Muscle of leg (tissue), 3 donors: ENCODE measurements at regions not wholly inside any gene's neighbourhood (a gene's known extent, or its start where the extent isn't known, plus 50 kb on each side); places are given as distances from the start of the nearest gene placed in this dataset.

Experiments
- DNase-seq: peaks from one replicate; pipeline ENCODE4 v3.0.0; 2013
- H3K27ac ChIP-seq: one replicate; pipeline ENCODE4 v1.5.1; 2013; ENCODE audit warnings: mild to moderate bottlenecking, low read length, control low read depth
- H3K27me3 ChIP-seq: one replicate; pipeline ENCODE4 v1.6.1; 2013; ENCODE audit warnings: low read length; ENCODE audit not compliant: control insufficient read depth, insufficient read depth
- H3K36me3 ChIP-seq: one replicate; pipeline ENCODE4 v1.6.1; 2013; ENCODE audit warnings: low read length; ENCODE audit not compliant: control insufficient read depth, insufficient read depth
- H3K4me1 ChIP-seq: one replicate; pipeline ENCODE4 v1.6.1; 2013; ENCODE audit warnings: low read length; ENCODE audit not compliant: control insufficient read depth, insufficient read depth
- H3K4me3 ChIP-seq: one replicate; pipeline ENCODE4 v1.5.1; 2013; ENCODE audit warnings: low read length, control low read depth
- H3K9me3 ChIP-seq: replicated peaks from 2 replicates; pipeline ENCODE4 v1.6.1; 2013; ENCODE audit warnings: low read depth, low read length; ENCODE audit not compliant: control insufficient read depth
- WGBS: methylation state at CpG from one replicate; pipeline ENCODE4 v1.1.5; 2013; ENCODE audit warnings: missing lambda C conversion rate; ENCODE audit not compliant: insufficient coverage; 5-methylcytosine and 5-hydroxymethylcytosine counted together

DNA sequence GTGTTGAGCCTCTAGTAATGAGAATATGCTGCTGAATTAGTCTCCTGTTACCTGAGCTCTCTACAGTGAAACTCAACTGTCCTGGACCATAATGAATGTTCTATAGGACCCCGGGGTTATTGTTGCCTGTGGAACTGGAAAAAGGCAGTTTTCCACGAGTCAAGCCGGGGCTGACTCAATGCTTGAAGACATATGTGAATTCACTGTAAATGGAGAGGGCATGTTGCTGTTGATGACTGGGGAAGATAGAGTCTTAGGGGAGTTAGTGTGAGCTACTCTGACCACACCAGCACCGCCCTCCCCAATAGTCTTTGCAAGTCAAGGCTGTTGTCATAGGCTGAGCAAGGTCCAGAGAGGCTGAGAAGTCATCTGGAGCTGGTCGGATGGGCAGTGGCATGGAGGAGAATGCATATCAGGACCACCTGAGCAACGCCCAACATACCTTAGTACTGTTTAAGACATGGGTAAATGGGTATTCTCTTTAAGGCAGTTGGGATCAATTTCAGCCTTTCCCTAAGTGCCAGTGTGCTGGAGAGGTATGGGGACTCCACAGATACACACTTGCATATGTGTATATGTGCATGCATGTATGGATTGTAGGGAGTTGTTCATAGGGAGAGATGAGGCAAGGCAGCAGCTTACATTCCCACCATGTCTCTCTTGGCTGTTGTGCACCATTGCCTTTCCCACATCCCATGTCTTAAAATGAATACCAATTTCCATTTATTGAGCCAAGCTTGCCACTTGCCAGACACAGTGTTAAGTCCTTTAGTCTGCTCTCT lies 230.1 kb upstream of the NAV2 start:
- no peaks in the 10 kb centered on the region for H3K36me3 ChIP-seq
- WGBS, result 94% methylated on average over 2 of the region's 6 CpGs
- H3K4me3 ChIP-seq, result no peak overlapping the region
- peaks cover 14% of the 10 kb centered on the region for H3K27me3 ChIP-seq
- no peak for DNase-seq
- no peaks in the 10 kb centered on the region for H3K4me1 ChIP-seq
- H3K27ac ChIP-seq, result no peak overlapping the region
- no peaks in the 10 kb centered on the region for H3K9me3 ChIP-seq

DNA sequence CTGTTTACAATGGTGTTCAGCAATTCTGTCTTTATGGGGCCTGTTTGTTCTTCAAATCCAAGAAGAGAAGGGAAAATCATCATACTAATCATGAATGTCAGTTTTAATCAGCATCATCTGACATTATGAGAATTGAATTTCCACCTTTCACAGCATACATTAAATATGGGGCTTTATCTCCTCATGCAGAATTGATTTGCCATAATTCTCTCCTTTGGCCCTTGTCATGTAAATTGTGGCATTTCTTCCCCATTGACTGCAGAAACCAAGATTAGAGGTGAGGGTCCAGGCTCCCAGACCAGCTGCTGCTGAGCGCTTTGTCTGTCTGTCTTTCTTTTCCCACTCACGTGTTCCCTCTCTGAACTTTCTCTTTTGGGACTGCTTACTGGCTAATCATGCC lies 232.1 kb upstream of the NAV2 start:
- no peaks in the 10 kb centered on the region for H3K4me1 ChIP-seq

DNA sequence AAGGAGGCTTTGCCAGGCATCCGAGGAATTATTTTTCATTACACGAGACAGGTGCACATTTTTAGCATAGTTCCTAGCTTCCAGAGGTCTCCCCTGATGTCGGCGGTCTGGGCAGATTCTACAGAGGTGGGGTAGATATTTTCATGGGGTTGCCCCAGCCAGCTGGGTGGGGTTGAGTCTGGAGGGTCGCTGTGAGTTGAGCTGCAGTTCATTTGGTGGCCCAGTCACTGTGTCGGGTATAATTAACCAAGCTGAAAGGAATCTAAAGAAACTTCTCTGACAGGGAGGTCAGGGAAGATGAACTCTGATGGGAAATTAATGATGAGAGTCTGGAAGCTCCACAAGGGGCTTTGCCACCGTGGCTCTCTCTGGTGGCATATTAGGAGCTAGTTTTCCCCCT lies 233.7 kb upstream of the NAV2 start:
- Histone ChIP-seq H3K9me3 (no peaks in the 10 kb centered on the region), H3K36me3 (no peaks in the 10 kb centered on the region), H3K4me3 (no peak overlapping the region), H3K27ac (no peak overlapping the region), H3K4me1 (no peaks in the 10 kb centered on the region), H3K27me3 (peaks cover 14% of the 10 kb centered on the region)
- DNase-seq, result no peak
- WGBS, result 59% methylated on average over 6 of the region's 7 CpGs

More for the DNA sequence above, 232.1 kb upstream of the NAV2 start:
- H3K4me3 ChIP-seq, result no peak overlapping the region
- DNase-seq, result no peak
- no peaks in the 10 kb centered on the region for H3K9me3 ChIP-seq
- H3K36me3 ChIP-seq, result no peaks in the 10 kb centered on the region
- no peak overlapping the region for H3K27ac ChIP-seq
- WGBS, result no CpG with 5 or more reads among the region's 2 CpGs
- peaks cover 14% of the 10 kb centered on the region for H3K27me3 ChIP-seq

DNA sequence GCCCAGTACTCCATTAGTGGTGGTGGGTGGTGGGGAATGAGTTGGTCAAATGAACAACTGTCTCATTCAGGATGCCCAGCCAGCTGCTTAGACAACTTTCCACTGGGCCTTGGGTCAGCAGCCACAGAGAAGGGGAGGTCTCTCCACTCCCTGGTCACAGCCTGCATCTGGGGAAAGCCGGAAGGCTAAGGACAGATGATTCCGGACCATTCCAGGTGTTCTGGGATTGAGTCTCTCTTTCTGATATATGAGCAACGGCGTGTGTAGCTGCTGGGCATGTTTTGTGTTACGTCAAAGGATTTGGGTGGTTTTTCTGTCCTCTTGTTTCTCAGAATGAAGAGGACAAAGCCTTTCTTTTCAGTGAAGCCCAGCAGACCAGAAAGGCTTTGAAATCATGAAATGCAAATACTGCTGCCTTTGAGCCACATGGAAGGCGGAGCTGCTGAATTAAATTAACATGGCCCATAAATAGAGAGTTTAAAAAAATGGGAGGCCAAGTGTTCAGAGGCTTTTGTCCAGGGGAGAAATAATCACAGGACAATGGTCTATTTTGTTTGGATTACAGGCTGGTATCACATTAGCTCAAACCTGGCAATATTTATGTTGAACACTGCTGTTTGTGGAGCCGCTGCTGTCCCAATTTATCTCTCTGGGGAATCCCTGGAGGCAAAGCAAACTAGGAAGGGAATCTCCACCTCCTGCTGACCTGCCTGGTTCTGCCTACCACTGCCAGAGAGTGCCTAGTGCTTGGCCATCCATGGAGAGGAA lies 234.4 kb upstream of the E2F8 start:
- 61% methylated on average over 3 of the region's 7 CpGs for WGBS
- peak; percentile 19 for DNase-seq
- Histone ChIP-seq H3K4me3 (no peak overlapping the region), H3K36me3 (no peaks in the 10 kb centered on the region), H3K27me3 (peaks cover 12% of the 10 kb centered on the region), H3K4me1 (no peaks in the 10 kb centered on the region), H3K27ac (no peak overlapping the region), H3K9me3 (no peaks in the 10 kb centered on the region)

DNA sequence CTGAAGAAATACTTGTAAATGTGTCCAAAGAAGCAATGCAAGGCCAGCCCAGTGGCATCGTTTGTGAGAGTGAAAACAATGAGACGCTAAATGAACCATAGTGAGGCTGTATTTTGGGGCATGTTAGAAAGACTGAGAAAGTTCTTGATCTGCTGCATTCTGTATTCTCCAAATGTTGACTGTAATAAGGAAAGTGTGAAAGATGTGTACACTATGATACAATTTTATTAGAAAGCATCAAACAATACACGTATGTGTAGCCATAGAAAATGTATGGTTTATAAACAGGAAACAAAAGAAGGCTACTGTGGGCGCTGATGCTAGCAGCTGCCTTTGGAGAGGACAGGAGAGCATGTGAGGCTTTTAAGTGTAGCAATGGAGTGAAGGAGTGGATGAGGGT lies 233.5 kb upstream of the E2F8 start:
- no peaks in the 10 kb centered on the region for H3K36me3 ChIP-seq
- DNase-seq, result no peak
- no peaks in the 10 kb centered on the region for H3K9me3 ChIP-seq
- no peak overlapping the region for H3K27ac ChIP-seq
- H3K27me3 ChIP-seq, result peaks cover 15% of the 10 kb centered on the region
- no peak overlapping the region for H3K4me3 ChIP-seq
- H3K4me1 ChIP-seq, result no peaks in the 10 kb centered on the region
- 84% methylated on average over 3 of the region's 4 CpGs for WGBS

DNA sequence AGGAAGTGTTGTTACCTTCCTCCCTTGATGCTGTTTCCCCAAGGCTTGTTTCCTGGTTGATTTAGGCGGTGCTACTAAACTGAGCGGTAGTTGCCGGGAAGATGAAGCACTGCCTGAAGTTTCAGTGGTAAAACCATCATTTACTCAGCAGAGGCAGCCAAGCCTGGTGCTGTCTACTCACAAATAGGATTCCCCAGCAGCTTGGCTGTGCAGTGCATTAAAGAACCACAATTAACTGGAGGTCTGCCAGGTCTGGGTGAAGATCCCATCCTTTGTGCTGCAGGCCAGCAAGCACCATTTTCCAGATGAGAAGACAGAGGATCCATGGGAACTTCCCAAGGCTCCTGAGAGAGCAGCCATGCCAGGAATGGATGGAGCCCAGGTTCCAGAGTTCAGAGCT lies 231.9 kb upstream of the E2F8 start:
- Histone ChIP-seq H3K36me3 (no peaks in the 10 kb centered on the region), H3K27me3 (peaks cover 13% of the 10 kb centered on the region), H3K4me3 (no peak overlapping the region), H3K4me1 (no peaks in the 10 kb centered on the region), H3K9me3 (no peaks in the 10 kb centered on the region), H3K27ac (no peak overlapping the region)
- 90% methylated on average over 2 of the region's 3 CpGs for WGBS
- DNase-seq, result no peak

DNA sequence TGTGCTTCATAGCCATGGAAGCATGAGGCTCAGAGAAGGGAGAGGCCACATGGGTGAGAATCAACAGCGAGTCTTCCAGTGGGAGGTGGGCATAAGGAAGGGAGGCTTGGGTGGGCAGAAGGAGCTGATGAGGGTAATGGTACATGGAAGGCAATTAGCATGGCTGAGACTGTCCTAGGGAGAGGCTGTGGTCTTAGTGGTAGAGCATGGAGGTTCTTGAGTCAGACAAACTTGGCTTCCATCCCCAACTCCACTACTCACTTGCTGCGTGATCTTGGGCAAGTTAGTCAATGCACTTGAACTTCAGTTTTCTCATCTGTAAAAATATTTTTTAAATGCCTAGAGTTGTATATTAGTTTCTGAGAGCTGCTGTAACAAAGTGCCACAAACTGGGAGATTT lies 227.2 kb upstream of the E2F8 start:
- Histone ChIP-seq H3K27ac (no peak overlapping the region), H3K27me3 (peaks cover 30% of the 10 kb centered on the region), H3K36me3 (no peaks in the 10 kb centered on the region), H3K4me3 (no peak overlapping the region), H3K9me3 (no peaks in the 10 kb centered on the region), H3K4me1 (no peaks in the 10 kb centered on the region)
- no peak for DNase-seq
- WGBS, result 83% methylated on average over 1 of the region's 2 CpGs

DNA sequence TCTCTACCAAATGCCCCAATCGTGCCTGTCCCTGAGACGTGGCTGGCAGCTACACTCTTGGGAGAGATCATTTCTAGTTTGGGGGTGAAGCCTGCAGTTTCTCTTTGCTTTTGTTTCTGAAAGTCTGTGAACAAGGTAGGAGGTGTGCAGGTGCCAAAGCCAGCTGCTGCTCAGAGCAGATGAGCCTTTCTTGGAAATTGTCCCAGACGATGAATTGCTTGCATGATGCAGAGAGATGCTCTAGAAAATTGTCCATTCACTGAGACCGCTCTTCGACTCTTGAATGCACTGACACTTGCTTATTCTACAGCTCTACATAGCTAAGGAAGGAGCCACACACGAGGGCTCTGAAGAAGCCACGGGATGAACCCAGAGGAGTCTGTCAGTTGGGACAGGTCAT lies 225.6 kb upstream of the E2F8 start:
- whole genome bisulfite sequencing, result 46% methylated on average over 5 of the region's 7 CpGs
- Histone ChIP-seq H3K4me3 (no peak overlapping the region), H3K27ac (no peak overlapping the region), H3K4me1 (peaks cover 3% of the 10 kb centered on the region), H3K36me3 (no peaks in the 10 kb centered on the region), H3K9me3 (no peaks in the 10 kb centered on the region), H3K27me3 (peaks cover 30% of the 10 kb centered on the region)
- no peak for DNase-seq

DNA sequence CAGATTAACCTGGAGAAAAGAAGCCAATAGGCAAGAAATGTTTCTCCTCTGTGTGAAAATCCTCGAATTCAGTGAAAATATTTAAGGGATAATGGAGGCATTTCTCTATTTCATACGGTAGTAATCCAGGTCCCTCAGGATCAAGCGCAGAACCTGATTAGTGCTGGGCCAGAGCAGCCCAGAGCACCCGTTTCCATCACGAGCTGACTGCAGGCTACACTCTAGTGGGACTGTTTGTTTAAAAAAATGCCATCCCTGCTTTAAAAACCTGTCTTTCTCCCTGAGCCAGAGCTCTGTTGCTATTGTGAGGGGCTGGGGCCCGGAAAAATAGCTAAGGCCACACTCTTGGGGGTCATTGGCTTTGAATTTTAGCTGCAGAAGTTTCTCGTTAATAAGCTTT lies 223.2 kb upstream of the E2F8 start:
- Histone ChIP-seq H3K36me3 (no peaks in the 10 kb centered on the region), H3K27me3 (peaks cover 20% of the 10 kb centered on the region), H3K4me1 (peaks cover 8% of the 10 kb centered on the region), H3K4me3 (no peak overlapping the region), H3K9me3 (no peaks in the 10 kb centered on the region), H3K27ac (no peak overlapping the region)
- DNase-seq, result no peak
- whole genome bisulfite sequencing, result 80% methylated on average over 4 of the region's 7 CpGs

DNA sequence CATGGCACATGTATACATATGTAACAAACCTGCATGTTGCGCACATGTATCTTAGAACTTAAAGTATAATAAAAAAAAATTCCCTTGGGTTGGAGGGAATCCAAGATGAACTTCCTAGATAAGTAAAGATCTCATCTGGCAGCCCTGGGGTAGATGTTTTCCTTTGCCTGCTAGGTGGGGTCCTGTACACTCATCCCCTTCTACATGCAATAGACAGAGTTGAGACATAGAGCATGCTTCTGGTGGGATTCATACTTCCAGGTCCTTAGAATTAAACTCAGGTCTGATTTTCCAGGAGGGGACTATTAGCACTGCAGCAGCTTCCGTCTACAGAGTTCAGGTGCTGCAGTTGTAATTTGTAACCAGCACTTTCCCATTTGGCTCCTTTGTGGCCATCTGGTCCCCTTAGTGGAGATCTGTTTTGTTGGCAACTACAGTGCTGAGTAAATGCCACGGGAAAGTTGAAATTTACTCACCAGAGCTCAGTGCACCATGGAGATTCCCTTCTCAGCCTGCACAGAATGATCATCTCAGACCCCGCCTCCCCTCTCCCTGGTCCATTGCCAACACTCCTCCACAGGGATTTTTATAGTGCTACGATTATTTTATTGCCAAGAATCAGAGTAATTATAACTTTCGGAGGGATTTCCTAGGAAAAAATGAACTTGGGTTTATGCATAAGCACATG lies 220.1 kb upstream of the E2F8 start:
- Histone ChIP-seq H3K27me3 (peaks cover 15% of the 10 kb centered on the region), H3K4me1 (peaks cover 8% of the 10 kb centered on the region), H3K36me3 (no peaks in the 10 kb centered on the region), H3K4me3 (no peak overlapping the region), H3K27ac (no peak overlapping the region), H3K9me3 (no peaks in the 10 kb centered on the region)
- peak; percentile 81 for DNase-seq
- WGBS, result no CpG with 5 or more reads among the region's 6 CpGs
